ENCODE measurements at regions not wholly inside any gene's neighbourhood (a gene's known extent, or its start where the extent isn't known, plus 50 kb on each side); places are given as distances from the start of the nearest gene placed in this dataset.

GRCh38 chr2:84031312-84032050, 427.6 kb downstream of the SUCLG1 start:
- TF ChIP-seq CTCF (IDR thresholded peaks at IDR 0.05) (no peak), POLR2AphosphoS5 (IDR thresholded peaks at IDR 0.05; ENCODE audit: low read depth, low read length) (no peak), SIN3A (IDR thresholded peaks at IDR 0.05; ENCODE audit: borderline replicate concordance, insufficient read depth, low read depth, low read length) (no peak), REST (IDR thresholded peaks at IDR 0.05; ENCODE audit: insufficient read depth in 1 of 2, low read depth in 2 of 2, low read length in 1 of 2) (no peak)

All from Panc1 (cell line).